ENCODE measurements at regions not wholly inside any gene's neighbourhood (a gene's known extent, or its start where the extent isn't known, plus 50 kb on each side); places are given as distances from the start of the nearest gene placed in this dataset.

DNA sequence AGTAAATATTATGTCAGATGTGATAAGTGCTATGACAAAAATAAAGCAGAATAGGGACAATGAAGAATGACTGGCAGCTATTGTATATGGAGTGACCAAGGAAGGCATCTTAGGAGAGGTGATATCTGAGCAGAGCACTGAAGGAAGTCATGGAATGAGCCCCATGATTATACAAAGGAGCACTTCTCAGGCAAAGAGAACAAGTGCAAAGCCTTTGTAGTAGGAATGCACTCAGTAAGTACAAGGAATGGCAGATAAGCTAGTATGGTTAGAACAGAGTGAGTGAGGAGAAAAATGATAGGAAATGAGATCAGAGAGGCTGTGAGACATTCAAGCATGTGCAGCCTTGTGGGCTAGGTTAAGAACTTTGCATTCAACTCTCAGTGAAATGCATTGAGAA lies 214.8 kb downstream of the LURAP1L start:
- Histone ChIP-seq H3K9ac (ENCODE audit: low read depth, low read length) (no peak overlapping the region), H3K9me3 (ENCODE audit: insufficient read depth, low read length, severe bottlenecking) (no peaks in the 10 kb centered on the region), H4K20me1 (ENCODE audit: insufficient read depth, low read length) (no peaks in the 10 kb centered on the region), H3K4me3 (ENCODE audit: low read depth in 1 of 2, low read length in 2 of 2) (no peak overlapping the region), H3K27ac (ENCODE audit: low read length) (no peak overlapping the region), H3K36me3 (ENCODE audit: insufficient read depth, low read length) (no peaks in the 10 kb centered on the region), H3K27me3 (ENCODE audit: insufficient read depth, low read length, poor library complexity) (no peaks in the 10 kb centered on the region), H3K4me1 (ENCODE audit: insufficient read depth, low read length) (no peaks in the 10 kb centered on the region), H2AFZ (ENCODE audit: low read depth, low read length) (no peak overlapping the region), H3K79me2 (ENCODE audit: insufficient read depth, low read length) (no peaks in the 10 kb centered on the region), H3K4me2 (ENCODE audit: insufficient read depth, low read length) (no peak overlapping the region)
- ATAC-seq (ENCODE audit: insufficient read depth, low read depth) (no peak), DNase-seq (no peak)
- TF ChIP-seq EZH2 (IDR thresholded peaks at IDR 0.05; ENCODE audit: borderline replicate concordance, low read depth, low read length, severe bottlenecking), result no peak
- TF ChIP-seq, protein P1, sequence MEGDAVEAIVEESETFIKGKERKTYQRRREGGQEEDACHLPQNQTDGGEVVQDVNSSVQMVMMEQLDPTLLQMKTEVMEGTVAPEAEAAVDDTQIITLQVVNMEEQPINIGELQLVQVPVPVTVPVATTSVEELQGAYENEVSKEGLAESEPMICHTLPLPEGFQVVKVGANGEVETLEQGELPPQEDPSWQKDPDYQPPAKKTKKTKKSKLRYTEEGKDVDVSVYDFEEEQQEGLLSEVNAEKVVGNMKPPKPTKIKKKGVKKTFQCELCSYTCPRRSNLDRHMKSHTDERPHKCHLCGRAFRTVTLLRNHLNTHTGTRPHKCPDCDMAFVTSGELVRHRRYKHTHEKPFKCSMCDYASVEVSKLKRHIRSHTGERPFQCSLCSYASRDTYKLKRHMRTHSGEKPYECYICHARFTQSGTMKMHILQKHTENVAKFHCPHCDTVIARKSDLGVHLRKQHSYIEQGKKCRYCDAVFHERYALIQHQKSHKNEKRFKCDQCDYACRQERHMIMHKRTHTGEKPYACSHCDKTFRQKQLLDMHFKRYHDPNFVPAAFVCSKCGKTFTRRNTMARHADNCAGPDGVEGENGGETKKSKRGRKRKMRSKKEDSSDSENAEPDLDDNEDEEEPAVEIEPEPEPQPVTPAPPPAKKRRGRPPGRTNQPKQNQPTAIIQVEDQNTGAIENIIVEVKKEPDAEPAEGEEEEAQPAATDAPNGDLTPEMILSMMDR (IDR thresholded peaks at IDR 0.05; ENCODE audit: borderline replicate concordance, extremely low read depth, low read length, poor library complexity, severe bottlenecking), result no peak

DNA sequence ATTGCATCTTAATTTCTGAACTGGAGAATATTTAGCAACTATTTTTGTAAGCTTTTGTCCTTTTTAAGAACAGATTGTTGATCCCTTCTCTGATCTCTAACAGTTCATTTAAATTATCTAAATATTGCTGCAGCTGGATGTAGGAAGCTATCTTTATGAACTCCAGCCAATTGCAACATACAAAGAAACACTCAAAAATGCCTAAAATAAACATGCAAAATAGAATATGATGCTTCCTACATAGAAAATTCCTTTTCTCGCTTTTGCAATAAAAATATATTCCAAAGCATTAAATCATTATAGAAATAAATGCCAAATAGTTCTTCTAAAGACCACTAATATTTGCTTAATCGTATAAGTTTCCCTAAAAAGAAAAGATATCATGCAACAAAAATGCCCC lies 218.6 kb downstream of the LURAP1L start:
- Histone ChIP-seq H3K4me3 (ENCODE audit: low read depth in 1 of 2, low read length in 2 of 2) (no peak overlapping the region), H3K4me1 (ENCODE audit: insufficient read depth, low read length) (no peaks in the 10 kb centered on the region), H2AFZ (ENCODE audit: low read depth, low read length) (no peak overlapping the region), H3K9ac (ENCODE audit: low read depth, low read length) (no peak overlapping the region), H3K4me2 (ENCODE audit: insufficient read depth, low read length) (no peak overlapping the region), H3K27me3 (ENCODE audit: insufficient read depth, low read length, poor library complexity) (no peaks in the 10 kb centered on the region), H3K36me3 (ENCODE audit: insufficient read depth, low read length) (no peaks in the 10 kb centered on the region), H3K27ac (ENCODE audit: low read length) (no peak overlapping the region), H3K79me2 (ENCODE audit: insufficient read depth, low read length) (no peaks in the 10 kb centered on the region), H3K9me3 (ENCODE audit: insufficient read depth, low read length, severe bottlenecking) (no peaks in the 10 kb centered on the region), H4K20me1 (ENCODE audit: insufficient read depth, low read length) (no peaks in the 10 kb centered on the region)
- DNase-seq (no peak), ATAC-seq (ENCODE audit: insufficient read depth, low read depth) (no peak)
- TF ChIP-seq, protein P1 (IDR thresholded peaks at IDR 0.05; ENCODE audit: borderline replicate concordance, extremely low read depth, low read length, poor library complexity, severe bottlenecking), result no peak
- TF ChIP-seq EZH2 (IDR thresholded peaks at IDR 0.05; ENCODE audit: borderline replicate concordance, low read depth, low read length, severe bottlenecking), result no peak

DNA sequence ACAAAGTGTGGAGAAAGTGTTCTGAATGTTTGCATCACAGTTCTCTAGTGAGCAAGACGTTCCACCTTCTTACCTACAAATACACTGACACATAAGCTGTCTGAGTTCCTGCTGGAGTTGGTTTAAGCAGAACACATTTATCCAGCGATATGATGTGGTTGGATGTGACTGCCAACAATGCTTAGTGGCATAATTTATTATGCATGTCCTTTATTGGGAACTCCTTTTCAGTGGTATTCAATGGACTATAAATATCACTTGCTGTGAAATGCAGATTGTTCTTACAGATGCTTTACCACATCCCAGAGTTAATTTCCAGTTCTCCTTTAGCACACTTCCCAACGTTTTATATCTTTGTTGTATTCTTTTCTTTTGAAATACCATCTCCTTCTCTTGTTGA lies 222.2 kb downstream of the LURAP1L start:
- no peak for ATAC-seq (ENCODE audit: insufficient read depth, low read depth)
- H3K4me1 ChIP-seq (ENCODE audit: insufficient read depth, low read length), result no peaks in the 10 kb centered on the region
- H3K27me3 ChIP-seq (ENCODE audit: insufficient read depth, low read length, poor library complexity), result no peaks in the 10 kb centered on the region
- H4K20me1 ChIP-seq (ENCODE audit: insufficient read depth, low read length), result no peaks in the 10 kb centered on the region
- no peak overlapping the region for H3K4me3 ChIP-seq (ENCODE audit: low read depth in 1 of 2, low read length in 2 of 2)
- no peaks in the 10 kb centered on the region for H3K36me3 ChIP-seq (ENCODE audit: insufficient read depth, low read length)
- H3K27ac ChIP-seq (ENCODE audit: low read length), result no peak overlapping the region
- H2AFZ ChIP-seq (ENCODE audit: low read depth, low read length), result no peak overlapping the region
- H3K9me3 ChIP-seq (ENCODE audit: insufficient read depth, low read length, severe bottlenecking), result no peaks in the 10 kb centered on the region
- TF ChIP-seq, protein P1 (IDR thresholded peaks at IDR 0.05; ENCODE audit: borderline replicate concordance, extremely low read depth, low read length, poor library complexity, severe bottlenecking), result no peak
- no peak for TF ChIP-seq EZH2 (IDR thresholded peaks at IDR 0.05; ENCODE audit: borderline replicate concordance, low read depth, low read length, severe bottlenecking)
- H3K4me2 ChIP-seq (ENCODE audit: insufficient read depth, low read length), result no peak overlapping the region
- no peaks in the 10 kb centered on the region for H3K79me2 ChIP-seq (ENCODE audit: insufficient read depth, low read length)
- no peak for DNase-seq
- H3K9ac ChIP-seq (ENCODE audit: low read depth, low read length), result no peak overlapping the region

All from DND-41 (cell line).